ENCODE measurements at regions not wholly inside any gene's neighbourhood (a gene's known extent, or its start where the extent isn't known, plus 50 kb on each side); places are given as distances from the start of the nearest gene placed in this dataset.
"Not testable (repeated sequence)": the region's sequence is repeated elsewhere in the genome, so short reads cannot be mapped to it uniquely, and the experiment has no call there.

GRCh38 chr14:28382444-28383190 is 384.0 kb upstream of the FOXG1 start:
- intact Hi-C loops (cut with micrococcal nuclease; ENCODE audit: unreplicated experiment) = loop anchor here (10.0 kb wide), 1 partner anchor 222 kb away; no protein-coding TSS in a partner anchor
- H3K36me3 ChIP-seq (ENCODE audit: control insufficient read depth, insufficient read depth, low read length) = no peaks in the 10 kb centered on the region
- H3K27me3 ChIP-seq (ENCODE audit: control insufficient read depth, insufficient read depth, low read length) = no peaks in the 10 kb centered on the region
- in situ Hi-C loops (cut with HindIII; ENCODE audit: low pct_unique_long_range_greater_than_20kb, low sequenced_read_pairs) = no loop called here
- peak; percentile 100 for ATAC-seq
- H3K9me3 ChIP-seq (ENCODE audit: control insufficient read depth, insufficient read depth, low read depth, low read length) = no peaks in the 10 kb centered on the region
- no TSS peak for BruUV-seq (replicated peaks)
- DNase-seq (ENCODE audit: low read depth, low spot score) = peak; percentile 35
- peak; percentile 51; the same call in 1 of the 2 replicates for TF ChIP-seq POLR2AphosphoS5 (IDR thresholded peaks at IDR 0.05; ENCODE audit: low read depth, low read length)
- peak; percentile 99 for TF ChIP-seq TCF7L2 (IDR thresholded peaks at IDR 0.05; ENCODE audit: low read depth, low read length)
- no peak for TF ChIP-seq SIN3A (IDR thresholded peaks at IDR 0.05; ENCODE audit: borderline replicate concordance, insufficient read depth, low read depth, low read length)
- TF ChIP-seq REST (IDR thresholded peaks at IDR 0.05; ENCODE audit: insufficient read depth in 1 of 2, low read depth in 2 of 2, low read length in 1 of 2) = no peak
- TF ChIP-seq CTCF (IDR thresholded peaks at IDR 0.05) = no peak
- ChIA-PET CTCF (no interaction called here), POLR2A (no interaction called here)
- no peak overlapping the region for H3K4me3 ChIP-seq (ENCODE audit: low read depth in 2 of 2, low read length in 2 of 2)
- peak overlapping the region; percentile 78 for H3K27ac ChIP-seq (ENCODE audit: low read length)
- no peaks in the 10 kb centered on the region for H3K4me1 ChIP-seq (ENCODE audit: control insufficient read depth, insufficient read depth, low read length)

- H3K4me1 ChIP-seq (ENCODE audit: control insufficient read depth, insufficient read depth, low read length) = no peaks in the 10 kb centered on the region
- no peaks in the 10 kb centered on the region for H3K9me3 ChIP-seq (ENCODE audit: control insufficient read depth, insufficient read depth, low read depth, low read length)
- H3K36me3 ChIP-seq (ENCODE audit: control insufficient read depth, insufficient read depth, low read length) = no peaks in the 10 kb centered on the region
- in situ Hi-C loops (cut with HindIII; ENCODE audit: low pct_unique_long_range_greater_than_20kb, low sequenced_read_pairs) (no loop called here), intact Hi-C loops (cut with micrococcal nuclease; ENCODE audit: unreplicated experiment) (no loop called here)
- no peaks in the 10 kb centered on the region for H3K27me3 ChIP-seq (ENCODE audit: control insufficient read depth, insufficient read depth, low read length)
- no peak for TF ChIP-seq REST (IDR thresholded peaks at IDR 0.05; ENCODE audit: insufficient read depth in 1 of 2, low read depth in 2 of 2, low read length in 1 of 2)
- no peak for TF ChIP-seq TCF7L2 (IDR thresholded peaks at IDR 0.05; ENCODE audit: low read depth, low read length)
- no peak for TF ChIP-seq SIN3A (IDR thresholded peaks at IDR 0.05; ENCODE audit: borderline replicate concordance, insufficient read depth, low read depth, low read length)
- TF ChIP-seq CTCF (IDR thresholded peaks at IDR 0.05) = no peak
- no peak for TF ChIP-seq POLR2AphosphoS5 (IDR thresholded peaks at IDR 0.05; ENCODE audit: low read depth, low read length)
- POLR2A ChIA-PET = no interaction called here
- no peak overlapping the region for H3K4me3 ChIP-seq (ENCODE audit: low read depth in 2 of 2, low read length in 2 of 2)
- BruUV-seq (replicated peaks) = no TSS peak
- no peak overlapping the region for H3K27ac ChIP-seq (ENCODE audit: low read length)
- no peak for ATAC-seq
- CTCF ChIA-PET = no interaction called here
- no peak for DNase-seq (ENCODE audit: low read depth, low spot score)
Observed at GRCh38 chr14:28398506-28398905, 368.1 kb upstream of the FOXG1 start.

- BruUV-seq (replicated peaks); H3K4me1 ChIP-seq (ENCODE audit: control insufficient read depth, insufficient read depth, low read length); in situ Hi-C loops (cut with HindIII; ENCODE audit: low pct_unique_long_range_greater_than_20kb, low sequenced_read_pairs); H3K36me3 ChIP-seq (ENCODE audit: control insufficient read depth, insufficient read depth, low read length); POLR2A ChIA-PET; DNase-seq (ENCODE audit: low read depth, low spot score); ATAC-seq; CTCF ChIA-PET; H3K4me3 ChIP-seq (ENCODE audit: low read depth in 2 of 2, low read length in 2 of 2); intact Hi-C loops (cut with micrococcal nuclease; ENCODE audit: unreplicated experiment); H3K9me3 ChIP-seq (ENCODE audit: control insufficient read depth, insufficient read depth, low read depth, low read length); H3K27ac ChIP-seq (ENCODE audit: low read length); H3K27me3 ChIP-seq (ENCODE audit: control insufficient read depth, insufficient read depth, low read length): not testable (repeated sequence)
Observed at GRCh38 chr14:28401705-28402104, 364.9 kb upstream of the FOXG1 start.
